ENCODE measurements at regions not wholly inside any gene's neighbourhood (a gene's known extent, or its start where the extent isn't known, plus 50 kb on each side); places are given as distances from the start of the nearest gene placed in this dataset.

- TF ChIP-seq CTCF (IDR thresholded peaks at IDR 0.05; ENCODE audit: low read length) = no peak
- no peak for TF ChIP-seq EZH2phosphoT487 (IDR thresholded peaks at IDR 0.05; ENCODE audit: low read length)
- TF ChIP-seq EZH2 (optimal IDR thresholded peaks at IDR 0.05; ENCODE audit: low read depth, low read length) = no peak
These were observed 695.3 kb downstream of the DIAPH3 start for GRCh38 chr13:59468396-59468795.
